ENCODE measurements at regions not wholly inside any gene's neighbourhood (a gene's known extent, or its start where the extent isn't known, plus 50 kb on each side); places are given as distances from the start of the nearest gene placed in this dataset.

- TF ChIP-seq CTCF (conservative IDR thresholded peaks at IDR 0.05) (no peak), EZH2 (IDR thresholded peaks at IDR 0.05; ENCODE audit: low read depth) (no peak)
Measured at GRCh38 chr10:109529258-109529657, 394.1 kb downstream of the XPNPEP1 start.

Data from PC-9 (cell line).